Ectodermal cell (in vitro differentiated cells): ENCODE measurements at regions not wholly inside any gene's neighbourhood (a gene's known extent, or its start where the extent isn't known, plus 50 kb on each side); places are given as distances from the start of the nearest gene placed in this dataset.
"Not testable (repeated sequence)": the region's sequence is repeated elsewhere in the genome, so short reads cannot be mapped to it uniquely, and the experiment has no call there.

Experiments used
- H3K27ac ChIP-seq: 2 replicates; pipeline ENCODE4 v1.7.0; 2013; ENCODE audit warnings: mild to moderate bottlenecking, low read depth, low read length; ENCODE audit not compliant: insufficient read depth, poor library complexity, severe bottlenecking
- H3K27me3 ChIP-seq: 2 replicates; pipeline ENCODE4 v1.7.0; 2013; ENCODE audit warnings: mild to moderate bottlenecking, low read length; ENCODE audit not compliant: insufficient read depth, control insufficient read depth, poor library complexity, severe bottlenecking
- H3K36me3 ChIP-seq: one replicate; pipeline ENCODE4 v1.7.0; 2013; ENCODE audit warnings: low read length; ENCODE audit not compliant: control insufficient read depth, insufficient read depth
- H3K4me1 ChIP-seq: one replicate; pipeline ENCODE4 v1.7.0; 2013; ENCODE audit warnings: low read length; ENCODE audit not compliant: control insufficient read depth, insufficient read depth
- H3K4me3 ChIP-seq: 2 replicates; pipeline ENCODE4 v1.7.0; 2013; ENCODE audit warnings: low read depth, low read length, control low read depth; ENCODE audit not compliant: insufficient read depth
- H3K9me3 ChIP-seq: 2 replicates; pipeline ENCODE4 v1.7.0; 2013; ENCODE audit warnings: mild to moderate bottlenecking, low read length, moderate library complexity; ENCODE audit not compliant: control insufficient read depth
- WGBS, 2 experiments: methylation state at CpG; one replicate each; pipeline ENCODE4 v1.1.7; 2013; ENCODE audit warnings: missing lambda C conversion rate in 2 of 2; 5-methylcytosine and 5-hydroxymethylcytosine counted together

GRCh38 chr11:34787348-34787747 is 128.8 kb downstream of the APIP start:
- no CpG with 5 or more reads among the region's 1 CpG for WGBS, 2 experiments
- H3K4me1 ChIP-seq: peaks cover under 1% of the 10 kb centered on the region
- no peak overlapping the region for H3K27ac ChIP-seq
- H3K4me3 ChIP-seq: no peak overlapping the region
- no peaks in the 10 kb centered on the region for H3K9me3 ChIP-seq
- no peaks in the 10 kb centered on the region for H3K36me3 ChIP-seq
- H3K27me3 ChIP-seq: no peaks in the 10 kb centered on the region

- no peaks in the 10 kb centered on the region for H3K36me3 ChIP-seq
- no peaks in the 10 kb centered on the region for H3K9me3 ChIP-seq
- 77 to 78% methylated on average over 2 of the region's 2 CpGs for WGBS, 2 experiments
- no peak overlapping the region for H3K4me3 ChIP-seq
- H3K27ac ChIP-seq: no peak overlapping the region
- no peaks in the 10 kb centered on the region for H3K4me1 ChIP-seq
- no peaks in the 10 kb centered on the region for H3K27me3 ChIP-seq
Observed at GRCh38 chr11:34784318-34784841, 131.8 kb downstream of the APIP start.

- Histone ChIP-seq H3K36me3 (no peaks in the 10 kb centered on the region), H3K4me3 (no peak overlapping the region), H3K4me1 (no peaks in the 10 kb centered on the region), H3K27ac (no peak overlapping the region), H3K9me3 (no peaks in the 10 kb centered on the region), H3K27me3 (no peaks in the 10 kb centered on the region)
- 91 to 92% methylated on average over 3 of the region's 3 CpGs for WGBS, 2 experiments
Observed at GRCh38 chr11:34783816-34784317, 132.3 kb downstream of the APIP start.

GRCh38 chr11:34781826-34782225 is 134.4 kb downstream of the APIP start:
- H3K4me3 ChIP-seq, H3K9me3 ChIP-seq, H3K4me1 ChIP-seq, H3K27ac ChIP-seq, H3K27me3 ChIP-seq, H3K36me3 ChIP-seq: not testable (repeated sequence)

- H3K36me3 ChIP-seq: no peaks in the 10 kb centered on the region
- WGBS, 2 experiments: 94 to 96% methylated on average over 4 of the region's 4 CpGs
- H3K4me1 ChIP-seq: no peaks in the 10 kb centered on the region
- no peaks in the 10 kb centered on the region for H3K27me3 ChIP-seq
- no peaks in the 10 kb centered on the region for H3K9me3 ChIP-seq
- no peak overlapping the region for H3K4me3 ChIP-seq
- H3K27ac ChIP-seq: no peak overlapping the region
Observed at GRCh38 chr11:34775417-34775888, 140.7 kb downstream of the APIP start.

GRCh38 chr11:34774604-34775003 is 141.6 kb downstream of the APIP start:
- H3K36me3 ChIP-seq: no peaks in the 10 kb centered on the region
- no peaks in the 10 kb centered on the region for H3K4me1 ChIP-seq
- 90% methylated on average over 2 of the region's 2 CpGs for WGBS, 2 experiments
- H3K4me3 ChIP-seq: no peak overlapping the region
- H3K9me3 ChIP-seq: no peaks in the 10 kb centered on the region
- no peaks in the 10 kb centered on the region for H3K27me3 ChIP-seq
- no peak overlapping the region for H3K27ac ChIP-seq

- no peaks in the 10 kb centered on the region for H3K4me1 ChIP-seq
- WGBS, 2 experiments: 85 to 86% methylated on average over 1 of the region's 1 CpG
- no peaks in the 10 kb centered on the region for H3K27me3 ChIP-seq
- no peak overlapping the region for H3K27ac ChIP-seq
- H3K36me3 ChIP-seq: no peaks in the 10 kb centered on the region
- H3K4me3 ChIP-seq: no peak overlapping the region
- H3K9me3 ChIP-seq: no peaks in the 10 kb centered on the region
Observed at GRCh38 chr11:34773826-34774225, 142.4 kb downstream of the APIP start.

- H3K9me3 ChIP-seq: no peaks in the 10 kb centered on the region
- H3K27me3 ChIP-seq: no peaks in the 10 kb centered on the region
- H3K27ac ChIP-seq: no peak overlapping the region
- H3K4me3 ChIP-seq: no peak overlapping the region
- H3K4me1 ChIP-seq: no peaks in the 10 kb centered on the region
- 36 to 60% methylated on average over 1 of the region's 1 CpG for WGBS, 2 experiments
- no peaks in the 10 kb centered on the region for H3K36me3 ChIP-seq
Observed at GRCh38 chr11:34773211-34773610, 143.0 kb downstream of the APIP start.

- no peaks in the 10 kb centered on the region for H3K4me1 ChIP-seq
- 93 to 96% methylated on average over 1 of the region's 1 CpG for WGBS, 2 experiments
- no peak overlapping the region for H3K27ac ChIP-seq
- H3K27me3 ChIP-seq: no peaks in the 10 kb centered on the region
- no peak overlapping the region for H3K4me3 ChIP-seq
- no peaks in the 10 kb centered on the region for H3K36me3 ChIP-seq
- H3K9me3 ChIP-seq: no peaks in the 10 kb centered on the region
Observed at GRCh38 chr11:34770111-34770510, 146.1 kb downstream of the APIP start.

GRCh38 chr11:34769224-34769623 is 147.0 kb downstream of the APIP start:
- H3K36me3 ChIP-seq: no peaks in the 10 kb centered on the region
- 86 to 90% methylated on average over 2 of the region's 2 CpGs for WGBS, 2 experiments
- no peaks in the 10 kb centered on the region for H3K4me1 ChIP-seq
- H3K4me3 ChIP-seq: no peak overlapping the region
- no peak overlapping the region for H3K27ac ChIP-seq
- H3K27me3 ChIP-seq: no peaks in the 10 kb centered on the region
- no peaks in the 10 kb centered on the region for H3K9me3 ChIP-seq

GRCh38 chr11:34762625-34763024 is 141.7 kb downstream of the EHF start:
- no CpG with 5 or more reads among the region's 3 CpGs for WGBS, 2 experiments
- H3K27ac ChIP-seq, H3K4me1 ChIP-seq, H3K36me3 ChIP-seq, H3K27me3 ChIP-seq, H3K9me3 ChIP-seq, H3K4me3 ChIP-seq: not testable (repeated sequence)
